CD14-positive monocyte (primary cell): ENCODE measurements at regions not wholly inside any gene's neighbourhood (a gene's known extent, or its start where the extent isn't known, plus 50 kb on each side); places are given as distances from the start of the nearest gene placed in this dataset.
A peak's percentile ranks its signal among the peaks of the same experiment; 100 is the strongest.

Source experiments
- DNase-seq, 3 donors: peaks; one replicate each; pipeline ENCODE4 v3.0.0-alpha.2; 2011 to 2022
- H2AFZ ChIP-seq: 2 replicates; pipeline ENCODE4 v1.6.0; 2012; ENCODE audit warnings: mild to moderate bottlenecking, low read depth, low read length, inconsistent platforms; ENCODE audit not compliant: insufficient read depth, poor library complexity, severe bottlenecking
- H3K27ac ChIP-seq, 2 donors: 1 replicate in 1 of 2; 2 replicates in 1 of 2; pipeline ENCODE4 v1.5.1; 2012 to 2013; ENCODE audit warnings: low read length in 2 of 2, control low read depth in 1 of 2, inconsistent platforms in 1 of 2, low read depth in 1 of 2, mild to moderate bottlenecking in 1 of 2
- H3K27me3 ChIP-seq, 2 donors: one replicate each; pipeline versions ENCODE4 v1.6.0 to v1.6.1; 2011 to 2013; ENCODE audit warnings: low read length in 2 of 2; ENCODE audit not compliant: control insufficient read depth in 2 of 2, insufficient read depth in 2 of 2
- H3K36me3 ChIP-seq, 2 donors: replicated peaks in 1 of 2; 1 replicate in 1 of 2; 2 replicates in 1 of 2; pipeline versions ENCODE4 v1.5.1 to v1.6.1; 2012 to 2013; ENCODE audit warnings: low read length in 2 of 2, control low read depth in 1 of 2, inconsistent platforms in 1 of 2, mild to moderate bottlenecking in 1 of 2; ENCODE audit not compliant: insufficient read depth in 2 of 2, control insufficient read depth in 1 of 2
- H3K4me1 ChIP-seq, 2 donors: 1 replicate in 1 of 2; 2 replicates in 1 of 2; pipeline versions ENCODE4 v1.5.1 to v1.6.1; 2012 to 2013; ENCODE audit warnings: low read length in 2 of 2, control low read depth in 1 of 2, inconsistent platforms in 1 of 2, mild to moderate bottlenecking in 1 of 2, moderate library complexity in 1 of 2; ENCODE audit not compliant: insufficient read depth in 2 of 2, control insufficient read depth in 1 of 2
- H3K4me2 ChIP-seq: replicated peaks from 2 replicates; pipeline ENCODE3; 2012; ENCODE audit warnings: low read length, moderate library complexity, mild to moderate bottlenecking; ENCODE audit not compliant: poor library complexity, severe bottlenecking; ENCODE audit errors: extremely low read depth
- H3K4me3 ChIP-seq, 3 experiments: fragments of 200-600 bp in 1 of 3; sonication (generic) in 1 of 3; replicated peaks in 1 of 3; 1 replicate in 2 of 3; 2 replicates in 1 of 3; pipeline ENCODE4 v1.5.1; 2011 to 2013; ENCODE audit warnings: low read length in 3 of 3, mild to moderate bottlenecking in 3 of 3, control low read depth in 2 of 3, low read depth in 2 of 3, inconsistent platforms in 1 of 3, moderate library complexity in 1 of 3
- H3K79me2 ChIP-seq: 2 replicates; pipeline ENCODE4 v1.6.0; 2012; ENCODE audit warnings: mild to moderate bottlenecking, control low read depth, inconsistent platforms, low read length, moderate library complexity; ENCODE audit not compliant: insufficient read depth
- H3K9ac ChIP-seq: 2 replicates; pipeline ENCODE4 v1.6.0; 2017; ENCODE audit warnings: low read length, mild to moderate bottlenecking; ENCODE audit not compliant: insufficient read depth, poor library complexity, severe bottlenecking
- H3K9me3 ChIP-seq, 2 donors: replicated peaks in 1 of 2; 1 replicate in 1 of 2; 2 replicates in 1 of 2; pipeline versions ENCODE4 v1.5.1 to v1.6.1; 2012 to 2013; ENCODE audit warnings: low read length in 2 of 2, control low read depth in 1 of 2; ENCODE audit not compliant: control insufficient read depth in 1 of 2, insufficient read depth in 1 of 2
- H4K20me1 ChIP-seq: 2 replicates; pipeline ENCODE4 v1.6.0; 2012; ENCODE audit warnings: mild to moderate bottlenecking, low read length, control low read depth, moderate library complexity; ENCODE audit not compliant: insufficient read depth
- H3K27ac Mint-ChIP-seq, 7 donors: one replicate each; pipeline ENCODE4 v1.8.0; 2020; ENCODE audit warnings: mild to moderate bottlenecking in 7 of 7, mixed read lengths in 7 of 7, moderate library complexity in 6 of 7, inconsistent platforms in 2 of 7
- H3K27me3 Mint-ChIP-seq, 3 donors: one replicate each; pipeline ENCODE4 v1.8.0; 2021 to 2022; ENCODE audit warnings: low read depth in 3 of 3, mild to moderate bottlenecking in 3 of 3, mixed read lengths in 3 of 3, moderate library complexity in 3 of 3, inconsistent platforms in 1 of 3
- H3K36me3 Mint-ChIP-seq, 2 donors: one replicate each; pipeline ENCODE4 v1.8.0; 2020; ENCODE audit warnings: mixed read lengths in 2 of 2, inconsistent platforms in 1 of 2, mild to moderate bottlenecking in 1 of 2
- H3K4me1 Mint-ChIP-seq: one replicate; pipeline ENCODE4 v1.8.0; 2020; ENCODE audit warnings: mild to moderate bottlenecking, mixed read lengths
- H3K4me3 Mint-ChIP-seq, 2 donors: one replicate each; pipeline ENCODE4 v1.8.0; 2020; ENCODE audit warnings: mild to moderate bottlenecking in 2 of 2, mixed read lengths in 2 of 2, moderate library complexity in 1 of 2
- H3K9me3 Mint-ChIP-seq, 7 donors: one replicate each; pipeline ENCODE4 v1.8.0; 2020 to 2022; ENCODE audit warnings: mixed read lengths in 7 of 7, mild to moderate bottlenecking in 6 of 7, moderate library complexity in 6 of 7, inconsistent platforms in 2 of 7
- CTCF ChIP-seq: fragments of 200-600 bp; IDR thresholded peaks from one replicate; pipeline ENCODE4 v1.8.0; 2022; ENCODE audit warnings: antibody characterized with exemption, mild to moderate bottlenecking
- WGBS: methylation state at CpG from one replicate; pipeline ENCODE4 v1.1.5; 2013; ENCODE audit warnings: missing lambda C conversion rate; ENCODE audit not compliant: insufficient coverage; 5-methylcytosine and 5-hydroxymethylcytosine counted together
- intact Hi-C, 2 donors: fragments of 100-400 bp; cut with micrococcal nuclease; formaldehyde crosslinking; loops; one replicate each; pipeline versions ENCODE4 v1.15.0 to v1.15.1; 2023

- Histone ChIP-seq H3K9me3 (no peaks in the 10 kb centered on the region), H3K27me3 (no peaks in the 10 kb centered on the region), H3K4me1 (no peaks in the 10 kb centered on the region), H3K27ac (no peak overlapping the region), H3K36me3 (no peaks in the 10 kb centered on the region), H3K9ac (no peak overlapping the region), H2AFZ (no peak overlapping the region), H4K20me1 (no peaks in the 10 kb centered on the region), H3K79me2 (no peaks in the 10 kb centered on the region), H3K4me2 (no peak overlapping the region), H3K4me3 (no peak overlapping the region)
- Mint-ChIP-seq H3K9me3 (peaks cover 0 to 2% (median 0%) of the 10 kb centered on the region in 7 donors), H3K4me1 (no peaks in the 10 kb centered on the region), H3K4me3 (no peak overlapping the region), H3K36me3 (no peaks in the 10 kb centered on the region), H3K27me3 (no peaks in the 10 kb centered on the region), H3K27ac (no peak overlapping the region)
- intact Hi-C loops, result no loop called here
- no peak for DNase-seq
- TF ChIP-seq CTCF, result no peak
Observed at GRCh38 chrX:57771689-57772088, 91.6 kb upstream of the NLRP2B start.

- H3K27ac Mint-ChIP-seq, result peak overlapping the region in 1 of 7 donors; percentile 60
- no CpG with 5 or more reads among the region's 2 CpGs for WGBS
- H3K4me3 Mint-ChIP-seq, result no peak overlapping the region
Observed at GRCh38 chrX:57752866-57753265, 72.8 kb upstream of the NLRP2B start.

More at GRCh38 chrX:57752866-57753265, 72.8 kb upstream of the NLRP2B start:
- Mint-ChIP-seq H3K36me3 (no peaks in the 10 kb centered on the region), H3K4me1 (no peaks in the 10 kb centered on the region), H3K27me3 (peaks cover 0 to 5% (median 2%) of the 10 kb centered on the region in 3 donors), H3K9me3 (peaks cover 2 to 20% (median 5%) of the 10 kb centered on the region in 7 donors)
- H4K20me1 ChIP-seq, result no peaks in the 10 kb centered on the region
- H3K9me3 ChIP-seq, result peaks cover 10 to 19% of the 10 kb centered on the region in 2 donors
- H3K9ac ChIP-seq, result no peak overlapping the region
- no peak for DNase-seq
- H3K4me1 ChIP-seq, result no peaks in the 10 kb centered on the region
- no peak overlapping the region for H3K4me3 ChIP-seq
- no peak overlapping the region for H2AFZ ChIP-seq
- H3K27ac ChIP-seq, result no peak overlapping the region
- no peaks in the 10 kb centered on the region for H3K79me2 ChIP-seq
- H3K27me3 ChIP-seq, result no peaks in the 10 kb centered on the region
- TF ChIP-seq CTCF, result no peak
- intact Hi-C loops, result no loop called here
- no peaks in the 10 kb centered on the region for H3K36me3 ChIP-seq
- H3K4me2 ChIP-seq, result no peak overlapping the region
